A549 (cell line): ENCODE measurements at regions not wholly inside any gene's neighbourhood (a gene's known extent, or its start where the extent isn't known, plus 50 kb on each side); places are given as distances from the start of the nearest gene placed in this dataset.

ENCODE experiments used
- CEBPB ChIP-seq, 2 experiments: fragments of >200 bp in 1 of 2; sonication (Bioruptor Twin) in 1 of 2; formaldehyde crosslinking in 1 of 2; IDR thresholded peaks; 2 replicates each; pipeline ENCODE4 v1.6.1; 2012 to 2016
- CTCF ChIP-seq: fragments of >200 bp; sonication (Bioruptor Twin); formaldehyde crosslinking; IDR thresholded peaks from 3 replicates; pipeline ENCODE4 v1.5.1; 2016
- ELK1 ChIP-seq: fragments of 150-350 bp; IDR thresholded peaks from 2 replicates; pipeline ENCODE4 v1.6.1; 2014; ENCODE audit warnings: low read depth, mild to moderate bottlenecking, low read length
- EP300 ChIP-seq, 2 experiments: fragments of >200 bp; sonication (Bioruptor Twin); formaldehyde crosslinking; IDR thresholded peaks; 2 replicates in 1 of 2; 3 replicates in 1 of 2; pipeline ENCODE4 v1.6.1; 2016 to 2017
- HOXA7 ChIP-seq: fragments of 250-450 bp; sonication (Bioruptor Pico); IDR thresholded peaks from 2 replicates; pipeline ENCODE4 v1.5.0; 2020; ENCODE audit warnings: mild to moderate bottlenecking, moderate library complexity
- JUN ChIP-seq, 2 experiments: fragments of >200 bp; sonication (Bioruptor Twin); formaldehyde crosslinking; IDR thresholded peaks; 2 replicates in 1 of 2; 3 replicates in 1 of 2; pipeline ENCODE4 v1.6.1; 2016 to 2017
- PHF8 ChIP-seq: fragments of 200-600 bp; sonication (generic); IDR thresholded peaks from 2 replicates; pipeline ENCODE4 v1.6.1; 2016; ENCODE audit warnings: low read depth, mild to moderate bottlenecking, antibody characterized with exemption, moderate library complexity, borderline replicate concordance
- POLR2A ChIP-seq: IDR thresholded peaks from 2 replicates; pipeline ENCODE4 v1.6.1; 2012; ENCODE audit warnings: mild to moderate bottlenecking, low read length
- RNF2 ChIP-seq: fragments of 200-600 bp; sonication (generic); IDR thresholded peaks from 2 replicates; pipeline ENCODE4 v1.6.1; 2016; ENCODE audit warnings: low read depth, mild to moderate bottlenecking, antibody characterized with exemption, moderate library complexity, borderline replicate concordance
- USF2 ChIP-seq: fragments of 450-650 bp; IDR thresholded peaks from 2 replicates; pipeline ENCODE4 v1.6.1; 2014; ENCODE audit warnings: antibody characterized with exemption

GRCh38 chr7:65239707-65240352 is 133.8 kb upstream of the ZNF92 start:
- TF ChIP-seq USF2 (no peak), CEBPB (IDR thresholded peaks at IDR 0.05) (no peak), CTCF (no peak; the same call in 2 of the 3 replicates), HOXA7 (CRISPR knock-in tag) (no peak), POLR2A (peak; percentile 8; the same call in 1 of the 2 replicates), ELK1 (no peak), JUN (IDR thresholded peaks at IDR 0.05) (no peak; a peak in 1 of 5 replicates), PHF8 (no peak), EP300 (IDR thresholded peaks at IDR 0.05) (no peak), RNF2 (no peak)
